ENCODE measurements at regions not wholly inside any gene's neighbourhood (a gene's known extent, or its start where the extent isn't known, plus 50 kb on each side); places are given as distances from the start of the nearest gene placed in this dataset.
A peak's percentile ranks its signal among the peaks of the same experiment; 100 is the strongest.

DNA sequence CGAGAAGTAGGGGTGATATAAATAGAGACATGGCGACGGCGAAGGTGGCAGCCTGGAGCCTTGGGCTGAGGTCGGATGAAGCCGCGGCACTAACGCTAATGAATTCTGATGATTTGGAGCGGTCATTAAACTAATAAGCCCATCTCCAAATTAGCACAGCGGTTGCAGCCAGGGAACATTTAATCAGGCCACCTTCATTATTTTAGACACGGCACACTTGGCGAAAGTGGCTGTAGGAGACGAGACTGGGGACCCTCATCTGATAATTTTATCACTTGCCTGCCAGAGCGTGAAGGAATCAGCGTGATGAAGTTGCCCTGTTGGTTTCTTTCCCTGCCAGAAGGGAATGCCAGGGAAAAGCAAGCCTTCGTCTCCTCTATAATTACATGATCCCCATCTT, 664.3 kb upstream of the TBX3 start:
- H3K36me3 ChIP-seq (ENCODE audit: insufficient read depth, insufficient read length, low read length) = no peaks in the 10 kb centered on the region
- no peak for DNase-seq (ENCODE audit: low read depth, low spot score)
- no peaks in the 10 kb centered on the region for H3K4me1 ChIP-seq (ENCODE audit: insufficient read depth, insufficient read length)
- 0 out of 2 replicates have a peak, but pooled peaks cover 5% of the 10 kb centered on the region for H3K9me3 ChIP-seq (ENCODE audit: insufficient read depth, low read length)
- H3K9ac ChIP-seq (ENCODE audit: insufficient read length, low read depth) = no peak overlapping the region
- no peak for TF ChIP-seq ZNF274 (IDR thresholded peaks at IDR 0.05; ENCODE audit: low read depth, low read length)
- no peak overlapping the region for H3K4me3 ChIP-seq (ENCODE audit: insufficient read length, low read depth)
- no peaks in the 10 kb centered on the region for H3K27me3 ChIP-seq (ENCODE audit: insufficient read depth, insufficient read length)

DNA sequence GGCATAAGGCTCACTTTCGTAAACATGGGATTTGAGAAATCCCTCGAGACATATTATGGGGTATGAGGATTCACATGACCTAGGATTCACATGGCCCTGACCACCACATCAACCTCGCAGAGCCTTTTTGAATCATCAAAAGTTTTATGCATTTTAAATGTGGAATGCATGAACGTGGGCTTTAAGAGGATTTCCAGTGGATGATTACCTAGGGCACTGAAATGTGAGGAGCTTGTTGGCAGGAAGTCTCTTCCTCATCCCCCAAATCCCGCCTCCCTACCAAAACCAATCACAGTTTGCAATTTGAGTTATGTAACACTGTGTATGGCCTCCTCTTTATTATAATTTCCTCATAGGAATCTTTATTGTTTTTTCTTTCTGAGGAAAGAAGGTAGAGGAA, 659.6 kb upstream of the TBX3 start:
- TF ChIP-seq SUZ12 (IDR thresholded peaks at IDR 0.05; ENCODE audit: extremely low read depth, insufficient read depth, insufficient read length) (no peak), ZNF274 (IDR thresholded peaks at IDR 0.05; ENCODE audit: low read depth, low read length) (no peak), YY1 (IDR thresholded peaks at IDR 0.05; ENCODE audit: insufficient read depth, insufficient read length) (no peak)
- Histone ChIP-seq H3K27me3 (ENCODE audit: insufficient read depth, insufficient read length) (no peaks in the 10 kb centered on the region), H3K9ac (ENCODE audit: insufficient read length, low read depth) (no peak overlapping the region), H3K4me3 (ENCODE audit: insufficient read length, low read depth) (no peak overlapping the region), H3K9me3 (ENCODE audit: insufficient read depth, low read length) (peaks cover 14% of the 10 kb centered on the region), H3K36me3 (ENCODE audit: insufficient read depth, insufficient read length, low read length) (no peaks in the 10 kb centered on the region), H3K4me1 (ENCODE audit: insufficient read depth, insufficient read length) (no peaks in the 10 kb centered on the region)
- DNase-seq (ENCODE audit: low read depth, low spot score) = no peak

DNA sequence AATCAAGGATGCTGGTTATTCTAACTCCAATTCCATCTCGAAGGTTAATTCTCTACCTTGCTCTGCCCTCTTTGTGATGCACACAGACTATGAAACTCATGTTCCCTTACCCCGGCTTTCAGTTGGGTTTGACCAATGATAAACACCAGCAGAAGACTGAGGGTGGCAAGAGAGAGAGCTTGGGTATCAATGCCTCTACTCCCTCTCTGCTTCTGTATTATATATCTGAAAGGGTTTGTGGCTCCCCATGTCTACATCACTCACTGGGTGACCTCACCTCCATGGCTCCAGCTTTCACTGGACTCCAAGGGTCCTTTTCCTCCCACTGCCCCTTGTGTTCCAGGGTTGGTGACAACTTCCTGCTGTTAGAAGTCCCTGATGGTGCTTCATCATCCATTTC, 659.0 kb upstream of the TBX3 start:
- peaks cover 2% of the 10 kb centered on the region for H3K4me1 ChIP-seq (ENCODE audit: insufficient read depth, insufficient read length)
- DNase-seq (ENCODE audit: low read depth, low spot score) = no peak
- no peak overlapping the region for H3K4me3 ChIP-seq (ENCODE audit: insufficient read length, low read depth)
- no peaks in the 10 kb centered on the region for H3K27me3 ChIP-seq (ENCODE audit: insufficient read depth, insufficient read length)
- TF ChIP-seq YY1 (IDR thresholded peaks at IDR 0.05; ENCODE audit: insufficient read depth, insufficient read length) (no peak), SUZ12 (IDR thresholded peaks at IDR 0.05; ENCODE audit: extremely low read depth, insufficient read depth, insufficient read length) (no peak), ZNF274 (IDR thresholded peaks at IDR 0.05; ENCODE audit: low read depth, low read length) (no peak)
- H3K9ac ChIP-seq (ENCODE audit: insufficient read length, low read depth) = no peak overlapping the region
- H3K36me3 ChIP-seq (ENCODE audit: insufficient read depth, insufficient read length, low read length) = no peaks in the 10 kb centered on the region
- peaks cover 14% of the 10 kb centered on the region for H3K9me3 ChIP-seq (ENCODE audit: insufficient read depth, low read length)

DNA sequence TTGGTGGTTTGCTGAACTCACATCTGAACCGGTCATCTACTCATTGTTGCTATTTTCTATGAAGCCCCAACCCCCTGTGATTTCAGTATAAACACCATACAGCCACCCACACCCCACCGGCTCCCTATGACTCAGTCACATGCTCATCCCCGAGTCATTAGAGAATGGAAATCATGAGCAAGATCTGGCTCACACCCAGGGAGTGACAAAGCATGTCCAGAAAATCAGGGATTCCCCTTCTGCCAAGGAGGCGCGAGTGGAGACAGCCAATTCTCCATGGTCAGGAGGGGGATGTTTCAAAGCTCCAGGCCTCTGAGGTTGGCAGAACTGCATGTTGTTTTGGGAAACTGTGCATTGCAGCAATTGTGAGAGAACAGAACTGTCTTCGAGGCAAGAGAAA, 657.5 kb upstream of the TBX3 start:
- TF ChIP-seq SUZ12 (IDR thresholded peaks at IDR 0.05; ENCODE audit: extremely low read depth, insufficient read depth, insufficient read length) (no peak), YY1 (IDR thresholded peaks at IDR 0.05; ENCODE audit: insufficient read depth, insufficient read length) (no peak), ZNF274 (IDR thresholded peaks at IDR 0.05; ENCODE audit: low read depth, low read length) (no peak)
- Histone ChIP-seq H3K27me3 (ENCODE audit: insufficient read depth, insufficient read length) (no peaks in the 10 kb centered on the region), H3K4me1 (ENCODE audit: insufficient read depth, insufficient read length) (peaks cover 6% of the 10 kb centered on the region), H3K4me3 (ENCODE audit: insufficient read length, low read depth) (no peak overlapping the region), H3K9ac (ENCODE audit: insufficient read length, low read depth) (no peak overlapping the region), H3K36me3 (ENCODE audit: insufficient read depth, insufficient read length, low read length) (no peaks in the 10 kb centered on the region), H3K9me3 (ENCODE audit: insufficient read depth, low read length) (peaks cover 14% of the 10 kb centered on the region)
- no peak for DNase-seq (ENCODE audit: low read depth, low spot score)

DNA sequence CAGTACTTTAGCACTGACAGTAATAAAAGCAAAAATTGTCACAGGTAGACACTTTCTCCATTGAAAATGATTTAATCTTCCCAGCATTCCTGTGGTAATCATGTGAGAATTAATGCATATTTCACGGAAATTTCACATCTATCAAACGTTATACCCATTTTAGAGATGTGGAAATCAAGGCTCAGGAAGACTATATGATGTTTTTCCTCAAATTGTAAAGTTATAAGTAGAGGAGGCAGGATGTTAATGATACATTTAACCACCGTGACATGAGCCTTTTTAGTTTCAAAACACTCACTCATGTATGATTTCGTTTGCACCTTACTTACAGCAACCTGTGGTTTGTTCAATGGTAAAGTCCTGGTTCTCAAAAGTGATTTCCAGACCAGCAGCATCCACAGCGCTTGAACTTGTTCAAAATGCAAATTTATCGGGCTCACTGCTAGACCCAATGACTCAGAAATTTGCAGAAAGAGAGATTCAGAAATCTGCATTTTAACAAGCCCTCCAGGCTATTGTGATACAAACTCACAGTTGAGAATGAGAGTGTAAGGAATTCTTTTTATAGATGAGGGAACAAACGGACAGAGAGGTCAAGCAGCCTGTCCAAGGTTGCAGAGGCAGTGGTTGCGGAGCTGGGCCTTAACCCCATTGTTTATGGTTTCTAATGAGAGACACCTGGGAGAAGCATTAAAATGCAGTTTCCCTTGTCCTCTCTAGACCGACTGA, 654.8 kb upstream of the TBX3 start:
- Histone ChIP-seq H3K4me3 (ENCODE audit: insufficient read length, low read depth) (no peak overlapping the region), H3K27me3 (ENCODE audit: insufficient read depth, insufficient read length) (no peaks in the 10 kb centered on the region), H3K9me3 (ENCODE audit: insufficient read depth, low read length) (peaks cover 13% of the 10 kb centered on the region), H3K9ac (ENCODE audit: insufficient read length, low read depth) (no peak overlapping the region), H3K4me1 (ENCODE audit: insufficient read depth, insufficient read length) (peaks cover 6% of the 10 kb centered on the region), H3K36me3 (ENCODE audit: insufficient read depth, insufficient read length, low read length) (no peaks in the 10 kb centered on the region)
- TF ChIP-seq YY1 (IDR thresholded peaks at IDR 0.05; ENCODE audit: insufficient read depth, insufficient read length) (no peak), ZNF274 (IDR thresholded peaks at IDR 0.05; ENCODE audit: low read depth, low read length) (no peak), SUZ12 (IDR thresholded peaks at IDR 0.05; ENCODE audit: extremely low read depth, insufficient read depth, insufficient read length) (no peak)
- DNase-seq (ENCODE audit: low read depth, low spot score) = peak; percentile 22

DNA sequence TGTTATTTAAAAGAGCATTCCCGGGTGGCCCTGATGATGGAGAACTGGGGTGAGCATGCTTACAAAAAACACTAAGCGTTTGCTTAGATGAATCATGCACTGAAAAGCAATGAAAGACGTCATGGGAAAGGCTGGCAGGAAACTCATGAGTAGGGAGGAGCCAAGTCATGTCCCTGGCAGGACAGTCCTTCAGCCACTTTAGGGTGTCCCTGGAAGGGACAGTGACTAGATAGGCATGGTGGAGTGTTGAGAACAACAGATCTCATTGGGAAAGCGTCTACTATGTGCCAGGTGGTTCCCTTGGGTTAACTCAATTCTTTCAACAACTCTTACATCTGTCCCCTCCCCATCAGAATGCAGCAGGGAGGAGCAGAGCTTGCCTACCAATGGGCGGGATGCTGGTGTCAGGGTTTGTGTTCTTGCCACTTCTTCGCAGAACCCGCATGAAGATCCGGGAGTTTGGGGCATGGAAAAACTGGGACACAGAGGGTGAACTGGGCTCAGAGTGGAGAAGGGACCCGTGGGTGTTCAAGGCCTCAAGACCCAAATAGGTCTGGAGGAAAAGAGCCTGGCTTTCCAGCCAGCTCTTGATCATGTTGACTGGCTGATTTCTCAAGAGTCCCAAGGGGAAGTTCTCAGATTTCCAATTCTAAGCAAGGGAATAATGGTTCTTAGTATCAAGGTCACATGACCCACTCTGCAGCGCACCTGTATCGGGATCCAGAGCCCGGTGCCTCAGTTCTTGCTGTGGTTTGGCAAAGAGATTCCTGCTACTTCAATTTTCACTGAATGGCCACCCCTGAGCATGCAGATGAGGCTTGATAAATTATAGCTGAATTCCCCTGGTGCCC, 653.9 kb upstream of the TBX3 start:
- Histone ChIP-seq H3K36me3 (ENCODE audit: insufficient read depth, insufficient read length, low read length) (no peaks in the 10 kb centered on the region), H3K27me3 (ENCODE audit: insufficient read depth, insufficient read length) (no peaks in the 10 kb centered on the region), H3K4me3 (ENCODE audit: insufficient read length, low read depth) (no peak overlapping the region), H3K9me3 (ENCODE audit: insufficient read depth, low read length) (peaks cover 5% of the 10 kb centered on the region), H3K9ac (ENCODE audit: insufficient read length, low read depth) (no peak overlapping the region), H3K4me1 (ENCODE audit: insufficient read depth, insufficient read length) (peaks cover 6% of the 10 kb centered on the region)
- TF ChIP-seq ZNF274 (IDR thresholded peaks at IDR 0.05; ENCODE audit: low read depth, low read length) = no peak
- TF ChIP-seq SUZ12 (IDR thresholded peaks at IDR 0.05; ENCODE audit: extremely low read depth, insufficient read depth, insufficient read length) = no peak
- no peak for TF ChIP-seq YY1 (IDR thresholded peaks at IDR 0.05; ENCODE audit: insufficient read depth, insufficient read length)
- DNase-seq (ENCODE audit: low read depth, low spot score) = no peak

DNA sequence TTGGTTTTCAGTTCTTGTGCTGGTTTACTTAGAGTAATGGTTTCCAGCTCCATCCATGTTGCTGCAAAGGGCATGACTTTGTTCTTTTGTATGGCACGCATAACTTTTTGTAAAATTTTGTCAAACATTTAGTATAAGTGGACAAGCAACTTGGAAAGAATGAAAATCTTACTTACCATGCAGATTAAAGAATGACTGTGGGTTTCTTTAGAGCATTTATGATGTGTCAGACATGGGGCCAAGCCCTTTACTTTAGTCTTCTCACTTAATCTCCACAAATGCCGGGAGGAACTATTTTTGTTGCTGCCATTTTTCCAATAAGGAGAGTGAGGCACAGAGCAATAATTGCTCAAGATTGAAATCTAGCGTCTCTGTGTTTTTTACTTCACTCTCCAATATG, 652.5 kb upstream of the TBX3 start:
- Histone ChIP-seq H3K36me3 (ENCODE audit: insufficient read depth, insufficient read length, low read length) (no peaks in the 10 kb centered on the region), H3K9me3 (ENCODE audit: insufficient read depth, low read length) (no peaks in the 10 kb centered on the region), H3K4me1 (ENCODE audit: insufficient read depth, insufficient read length) (peaks cover 6% of the 10 kb centered on the region), H3K9ac (ENCODE audit: insufficient read length, low read depth) (no peak overlapping the region), H3K27me3 (ENCODE audit: insufficient read depth, insufficient read length) (no peaks in the 10 kb centered on the region), H3K4me3 (ENCODE audit: insufficient read length, low read depth) (no peak overlapping the region)
- no peak for TF ChIP-seq ZNF274 (IDR thresholded peaks at IDR 0.05; ENCODE audit: low read depth, low read length)
- TF ChIP-seq SUZ12 (IDR thresholded peaks at IDR 0.05; ENCODE audit: extremely low read depth, insufficient read depth, insufficient read length) = no peak
- TF ChIP-seq YY1 (IDR thresholded peaks at IDR 0.05; ENCODE audit: insufficient read depth, insufficient read length) = no peak
- DNase-seq (ENCODE audit: low read depth, low spot score) = no peak

Measured in NT2/D1 (cell line).